HG03432 (cell line): ENCODE measurements at regions not wholly inside any gene's neighbourhood (a gene's known extent, or its start where the extent isn't known, plus 50 kb on each side); places are given as distances from the start of the nearest gene placed in this dataset.
"Not testable (repeated sequence)": the region's sequence is repeated elsewhere in the genome, so short reads cannot be mapped to it uniquely, and the experiment has no call there.

Source experiments
- ATAC-seq: cut with Tn5 transposase; IDR thresholded peaks from one replicate; pipeline ENCODE4 v1.9.1; 2021; ENCODE audit warnings: mild to moderate bottlenecking, moderate library complexity; ENCODE audit not compliant: unreplicated experiment

- ATAC-seq = no peak
Observed at GRCh38 chr7:68627247-68627864, 970.9 kb upstream of the AUTS2 start.

GRCh38 chr7:68630914-68631313, 967.4 kb upstream of the AUTS2 start:
- not testable (repeated sequence) for ATAC-seq

- ATAC-seq = no peak
Observed at GRCh38 chr7:68640103-68640502, 958.2 kb upstream of the AUTS2 start.

GRCh38 chr7:68642727-68643126, 955.5 kb upstream of the AUTS2 start:
- ATAC-seq = no peak

GRCh38 chr7:68663392-68663791, 934.9 kb upstream of the AUTS2 start:
- ATAC-seq = no peak

- no peak for ATAC-seq
Observed at GRCh38 chr7:68671046-68671445, 927.2 kb upstream of the AUTS2 start.

- no peak for ATAC-seq
Observed at GRCh38 chr7:68671671-68672070, 926.6 kb upstream of the AUTS2 start.

- no peak for ATAC-seq
Observed at GRCh38 chr7:68674826-68675225, 923.4 kb upstream of the AUTS2 start.

GRCh38 chr7:68676813-68677535, 921.3 kb upstream of the AUTS2 start:
- no peak for ATAC-seq

GRCh38 chr7:68678196-68678595, 920.1 kb upstream of the AUTS2 start:
- ATAC-seq = no peak

- ATAC-seq = no peak
Observed at GRCh38 chr7:68679459-68680234, 918.6 kb upstream of the AUTS2 start.

GRCh38 chr7:68680235-68680872, 917.9 kb upstream of the AUTS2 start:
- no peak for ATAC-seq

GRCh38 chr7:68682910-68683309, 915.4 kb upstream of the AUTS2 start:
- ATAC-seq = no peak

- ATAC-seq = no peak
Observed at GRCh38 chr7:68684246-68684839, 913.9 kb upstream of the AUTS2 start.

GRCh38 chr7:68684996-68685395, 913.3 kb upstream of the AUTS2 start:
- ATAC-seq = no peak

- ATAC-seq = no peak
Observed at GRCh38 chr7:68688416-68689086, 909.7 kb upstream of the AUTS2 start.

GRCh38 chr7:68689087-68689433, 909.2 kb upstream of the AUTS2 start:
- ATAC-seq = no peak

- ATAC-seq = no peak
Observed at GRCh38 chr7:68691261-68692216, 906.7 kb upstream of the AUTS2 start.

GRCh38 chr7:68692511-68692910, 905.8 kb upstream of the AUTS2 start:
- ATAC-seq = no peak
